Neural cell (in vitro differentiated cells): ENCODE measurements at regions not wholly inside any gene's neighbourhood (a gene's known extent, or its start where the extent isn't known, plus 50 kb on each side); places are given as distances from the start of the nearest gene placed in this dataset.

ENCODE experiments used
- TAF1 ChIP-seq: IDR thresholded peaks from 2 replicates; pipeline ENCODE4 v1.6.1; 2012; ENCODE audit warnings: low read depth
- TF ChIP-seq, protein P1 (sequence below): fragments of 450-650 bp; IDR thresholded peaks from 2 replicates; pipeline ENCODE4 v1.5.1; 2014; ENCODE audit warnings: antibody characterized with exemption, mild to moderate bottlenecking, moderate library complexity; ENCODE audit not compliant: poor library complexity, severe bottlenecking

DNA sequence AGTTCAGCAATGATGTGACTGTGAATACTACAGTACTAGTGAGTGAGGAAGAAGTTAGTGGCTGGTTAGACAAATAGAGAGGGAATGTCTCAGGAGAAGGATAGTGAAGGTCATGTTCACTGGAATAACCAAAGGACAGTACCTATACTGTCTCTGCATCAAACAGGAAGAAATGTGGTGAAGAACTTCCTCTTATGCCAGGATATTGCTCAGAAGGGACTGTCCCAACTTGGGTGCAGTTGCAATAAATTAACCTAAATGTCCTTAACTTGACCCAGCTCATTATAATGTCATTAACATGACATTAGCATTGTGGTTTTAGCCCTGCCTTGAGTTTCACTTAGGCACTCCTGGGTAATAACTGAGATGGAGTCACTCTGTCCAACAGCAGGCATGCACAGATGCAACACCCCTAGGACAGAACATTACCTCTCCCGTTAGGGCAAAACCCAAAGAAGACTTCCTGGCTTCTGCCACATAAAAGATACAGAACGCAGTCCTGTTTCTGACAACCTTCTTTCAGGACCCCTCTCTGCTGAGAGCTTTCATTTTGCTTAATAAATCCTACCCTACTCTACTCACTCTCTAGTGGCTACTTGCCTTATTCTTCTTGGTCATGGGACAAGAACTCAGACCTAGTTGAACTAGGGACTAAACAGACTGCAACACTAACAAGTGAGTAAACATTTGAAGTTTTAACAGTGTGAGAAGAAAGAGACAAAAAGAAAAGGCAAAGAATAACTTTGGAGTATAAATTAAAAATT lies 1591.6 kb upstream of the MIR17HG start:
- TF ChIP-seq TAF1 = no peak
- TF ChIP-seq, protein P1, sequence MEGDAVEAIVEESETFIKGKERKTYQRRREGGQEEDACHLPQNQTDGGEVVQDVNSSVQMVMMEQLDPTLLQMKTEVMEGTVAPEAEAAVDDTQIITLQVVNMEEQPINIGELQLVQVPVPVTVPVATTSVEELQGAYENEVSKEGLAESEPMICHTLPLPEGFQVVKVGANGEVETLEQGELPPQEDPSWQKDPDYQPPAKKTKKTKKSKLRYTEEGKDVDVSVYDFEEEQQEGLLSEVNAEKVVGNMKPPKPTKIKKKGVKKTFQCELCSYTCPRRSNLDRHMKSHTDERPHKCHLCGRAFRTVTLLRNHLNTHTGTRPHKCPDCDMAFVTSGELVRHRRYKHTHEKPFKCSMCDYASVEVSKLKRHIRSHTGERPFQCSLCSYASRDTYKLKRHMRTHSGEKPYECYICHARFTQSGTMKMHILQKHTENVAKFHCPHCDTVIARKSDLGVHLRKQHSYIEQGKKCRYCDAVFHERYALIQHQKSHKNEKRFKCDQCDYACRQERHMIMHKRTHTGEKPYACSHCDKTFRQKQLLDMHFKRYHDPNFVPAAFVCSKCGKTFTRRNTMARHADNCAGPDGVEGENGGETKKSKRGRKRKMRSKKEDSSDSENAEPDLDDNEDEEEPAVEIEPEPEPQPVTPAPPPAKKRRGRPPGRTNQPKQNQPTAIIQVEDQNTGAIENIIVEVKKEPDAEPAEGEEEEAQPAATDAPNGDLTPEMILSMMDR = no peak
